Inflammatory macrophage (primary cell): ENCODE measurements at regions not wholly inside any gene's neighbourhood (a gene's known extent, or its start where the extent isn't known, plus 50 kb on each side); places are given as distances from the start of the nearest gene placed in this dataset.
"Not testable (repeated sequence)": the region's sequence is repeated elsewhere in the genome, so short reads cannot be mapped to it uniquely, and the experiment has no call there.

Experiments
- DNase-seq, 2 donors: peaks; one replicate each; pipeline ENCODE4 v3.0.0-alpha.2; 2020 to 2022

DNA sequence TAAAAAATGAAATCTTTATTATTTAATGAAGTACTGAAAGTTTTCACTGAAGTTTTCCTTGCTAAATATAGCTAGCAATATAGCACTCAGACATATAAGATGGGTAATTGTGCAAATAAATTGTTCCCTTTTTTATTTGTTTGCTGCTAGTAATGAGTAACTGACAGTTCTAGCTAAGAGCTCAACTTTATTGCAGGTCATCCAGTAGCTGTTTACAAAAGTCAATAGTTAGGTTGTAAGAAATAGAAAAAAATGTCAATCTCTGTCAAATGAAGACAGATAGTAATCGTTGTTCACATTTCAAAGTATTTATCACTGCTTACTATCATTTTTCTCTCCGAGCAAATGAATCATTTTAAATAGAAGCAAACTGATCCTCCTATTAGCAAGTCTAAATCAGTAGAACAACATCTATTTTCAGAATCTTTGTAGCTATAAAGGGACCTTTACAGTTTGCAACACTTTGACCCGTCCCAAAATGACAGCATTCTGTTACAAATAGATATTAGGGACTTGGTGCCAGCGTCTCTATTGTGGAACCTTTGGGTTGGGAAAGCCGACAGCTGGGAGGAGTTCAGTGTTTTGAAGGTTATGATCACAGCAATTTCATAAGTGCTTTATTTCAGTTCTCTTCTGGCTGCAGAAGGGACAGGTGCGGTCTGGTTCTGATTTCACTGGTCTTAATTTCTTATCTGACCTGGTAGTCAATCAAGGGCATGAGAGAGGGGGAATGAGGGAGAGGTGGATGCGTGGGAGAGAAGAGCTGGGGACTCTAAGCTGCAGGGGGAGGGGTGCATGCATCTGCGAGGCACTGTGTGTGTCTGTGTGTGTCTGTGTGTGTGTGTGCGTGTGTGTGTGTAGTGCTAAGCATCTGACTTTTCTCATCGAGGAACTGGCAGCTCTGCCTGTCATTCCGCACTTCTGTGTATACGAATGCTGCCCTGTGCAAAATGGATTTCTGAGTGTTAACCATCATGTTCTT is 227.9 kb upstream of the PITX2 start:
- DNase-seq = no peak

GRCh38 chr4:110851989-110852388 is 229.1 kb upstream of the PITX2 start:
- no peak for DNase-seq

DNA sequence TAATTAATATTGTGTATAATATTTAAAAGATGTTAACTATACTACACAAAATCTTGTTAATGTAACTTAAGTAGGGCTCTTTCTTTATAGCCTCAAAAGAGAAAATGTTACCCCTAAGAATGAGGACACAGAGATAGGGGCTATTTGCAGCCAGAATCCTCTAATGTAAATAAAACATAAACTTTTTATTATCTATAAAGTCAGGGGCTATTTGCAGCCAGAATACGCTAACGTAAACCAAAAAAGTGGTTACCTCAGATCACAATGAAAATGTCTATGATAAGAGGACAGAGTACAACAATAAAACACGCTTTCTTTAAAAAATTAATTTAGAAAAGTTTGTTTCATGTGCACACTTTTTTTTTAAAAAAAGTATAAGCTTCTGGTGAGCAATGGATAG is 229.9 kb upstream of the PITX2 start:
- DNase-seq = no peak

DNA sequence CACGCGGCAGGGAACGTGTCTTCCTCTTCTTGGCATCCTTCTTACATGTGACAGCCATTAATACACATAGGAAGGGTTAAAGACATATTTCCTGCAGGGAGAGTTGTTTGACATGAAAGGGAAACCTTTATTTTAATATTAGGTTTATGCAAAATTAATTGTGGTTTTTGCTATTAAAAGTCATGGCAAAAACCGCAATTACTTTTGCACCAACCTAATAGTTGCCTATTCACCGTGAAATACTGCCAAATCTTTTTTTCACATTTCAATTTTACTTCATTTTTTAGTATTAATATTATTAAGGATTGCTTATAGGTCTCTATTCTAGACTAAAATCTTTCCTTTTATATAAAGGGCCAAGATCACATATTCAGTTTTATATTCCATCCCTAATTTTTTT is 230.4 kb upstream of the PITX2 start:
- DNase-seq = no peak

- DNase-seq = no peak
Measured at GRCh38 chr4:110854021-110854678, 231.3 kb upstream of the PITX2 start.

- DNase-seq = no peak
Measured at GRCh38 chr4:110860125-110860524, 237.2 kb upstream of the PITX2 start.

GRCh38 chr4:110860901-110861300 is 238.0 kb upstream of the PITX2 start:
- no peak for DNase-seq

- no peak for DNase-seq
Measured at GRCh38 chr4:110865611-110866259, 242.9 kb upstream of the PITX2 start.

DNA sequence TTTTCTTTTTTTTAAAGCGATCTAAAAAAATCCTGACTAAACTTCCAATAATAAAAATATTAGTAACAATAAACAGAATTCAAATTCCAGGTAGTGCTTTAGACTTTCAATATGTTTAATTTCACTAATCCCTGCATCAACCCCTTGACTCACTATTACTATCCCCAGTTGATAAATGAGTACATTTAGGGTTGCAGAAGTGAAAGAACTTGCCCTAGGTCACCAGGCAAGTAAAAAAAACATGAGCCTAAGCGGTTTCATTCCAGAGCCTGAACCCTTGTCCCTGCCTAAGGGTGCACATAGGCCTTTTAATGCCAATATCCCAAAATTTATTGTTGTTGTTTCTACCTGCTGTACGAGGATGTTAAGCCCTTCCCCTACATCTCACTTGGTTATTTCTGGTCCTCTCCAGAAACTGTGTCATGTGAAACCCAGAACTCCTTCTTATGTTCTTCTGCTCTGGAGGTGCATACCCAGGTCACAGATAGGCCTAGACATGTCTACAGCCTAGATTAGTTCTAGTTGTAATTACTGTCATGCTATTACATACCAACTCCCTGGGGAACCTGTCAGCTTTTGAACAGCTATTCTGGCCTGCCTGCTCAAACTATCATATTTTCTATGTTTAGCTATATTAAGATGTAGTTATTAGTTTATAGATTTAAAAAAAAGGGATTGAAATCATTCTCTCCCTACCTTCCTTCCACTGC is 244.5 kb upstream of the PITX2 start:
- no peak for DNase-seq

DNA sequence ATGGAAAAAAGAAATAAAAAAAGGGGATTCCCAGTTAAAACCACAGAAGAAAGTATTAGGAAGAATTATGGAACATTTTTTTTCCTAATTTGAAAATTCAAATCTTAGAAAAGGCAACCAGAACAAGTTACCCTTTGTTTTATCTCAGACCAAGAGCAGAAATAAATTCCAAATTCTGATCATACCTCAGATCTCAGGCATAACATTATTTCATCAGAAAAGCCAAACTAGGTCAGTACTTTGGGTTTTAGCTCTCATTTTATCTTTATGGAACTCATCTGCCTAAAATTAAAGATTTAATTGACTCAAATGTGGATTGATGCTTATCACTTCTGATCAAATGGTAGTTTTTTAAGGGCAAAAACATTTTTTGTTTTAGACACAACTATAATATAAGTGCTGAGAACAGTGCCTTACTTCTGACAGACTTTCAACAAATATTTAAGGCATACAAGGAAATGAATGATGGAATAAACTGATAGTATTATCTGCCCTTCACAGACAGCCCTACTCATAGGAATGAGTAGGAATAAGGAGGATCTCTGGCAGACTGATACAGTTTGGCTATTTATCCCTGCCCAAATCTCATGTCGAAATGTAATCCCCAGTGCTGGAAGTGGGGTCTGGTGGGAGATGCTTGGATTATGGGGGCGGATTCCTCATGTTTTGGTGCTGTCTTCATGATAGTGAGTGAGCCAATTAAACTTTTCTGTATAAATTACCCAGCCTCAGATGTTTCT is 245.3 kb upstream of the PITX2 start:
- DNase-seq = no peak

GRCh38 chr4:110869114-110869513 is 246.2 kb upstream of the PITX2 start:
- no peak for DNase-seq

GRCh38 chr4:110869862-110870572 is 247.1 kb upstream of the PITX2 start:
- no peak for DNase-seq

DNA sequence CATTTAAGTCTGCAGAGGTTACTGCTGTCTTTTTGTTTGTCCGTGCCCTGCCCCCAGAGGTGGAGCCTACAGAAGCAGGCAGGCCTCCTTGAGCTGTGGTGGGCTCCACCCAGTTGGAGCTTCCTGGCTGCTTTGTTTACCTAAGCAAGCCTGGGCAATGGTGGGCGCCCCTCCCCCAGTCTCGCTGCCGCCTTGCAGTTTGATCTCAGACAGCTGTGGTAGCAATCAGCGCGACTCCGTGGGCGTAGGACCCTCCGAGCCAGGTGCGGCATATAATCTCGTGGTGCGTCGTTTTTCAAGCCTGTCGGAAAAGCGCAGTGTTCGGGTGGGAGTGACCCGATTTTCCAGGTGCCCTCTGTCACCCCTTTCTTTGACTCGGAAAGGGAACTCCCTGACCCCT is 253.3 kb upstream of the PITX2 start:
- DNase-seq = not testable (repeated sequence)

GRCh38 chr4:110876866-110877265 is 254.0 kb upstream of the PITX2 start:
- DNase-seq = no peak

GRCh38 chr4:110877778-110878370 is 255.0 kb upstream of the PITX2 start:
- DNase-seq = no peak

DNA sequence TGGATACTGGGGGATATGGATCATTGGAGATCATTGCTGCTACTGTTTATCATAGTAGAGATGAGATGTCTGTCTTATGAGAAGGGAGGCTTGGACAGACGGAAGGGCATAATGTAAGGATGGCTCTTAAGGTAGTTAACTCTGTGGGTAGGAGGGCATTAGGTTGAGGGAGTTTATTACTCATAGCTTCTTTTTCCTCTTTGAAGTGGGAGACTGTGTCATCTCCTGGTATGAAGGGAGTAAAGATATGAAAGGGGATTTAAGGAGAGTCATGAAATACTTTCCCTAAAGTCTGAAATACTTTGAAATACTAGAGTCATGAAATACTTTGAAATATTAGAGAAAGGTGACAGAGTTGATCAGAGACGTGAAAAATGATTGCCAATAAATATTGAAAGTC is 255.5 kb upstream of the PITX2 start:
- no peak for DNase-seq

- DNase-seq = no peak
Measured at GRCh38 chr4:110878956-110879355, 256.1 kb upstream of the PITX2 start.

DNA sequence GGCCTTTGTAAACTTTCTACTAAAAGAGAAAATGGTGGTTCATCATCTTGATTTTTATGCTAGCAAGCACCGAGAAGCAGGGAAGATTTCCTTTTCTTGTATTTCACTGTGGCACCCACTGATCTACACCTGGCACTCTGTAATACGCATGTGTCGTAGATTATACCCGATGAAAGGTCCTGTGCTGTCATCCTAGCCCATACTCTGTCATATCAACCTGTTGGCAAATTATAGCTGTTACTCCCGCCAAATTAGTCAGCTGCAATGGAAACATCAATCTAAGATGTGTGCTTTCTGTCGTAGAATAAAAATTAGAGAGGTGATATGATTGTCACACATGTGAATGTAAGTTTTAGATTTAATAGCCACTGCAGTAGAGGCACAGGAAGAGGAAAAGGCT is 263.4 kb upstream of the PITX2 start:
- DNase-seq = no peak

GRCh38 chr4:110886856-110887255 is 264.0 kb upstream of the PITX2 start:
- DNase-seq = no peak

- no peak for DNase-seq
Measured at GRCh38 chr4:110897784-110898183, 274.9 kb upstream of the PITX2 start.

GRCh38 chr4:110898290-110898689 is 275.4 kb upstream of the PITX2 start:
- no peak for DNase-seq
